ENCODE measurements at regions not wholly inside any gene's neighbourhood (a gene's known extent, or its start where the extent isn't known, plus 50 kb on each side); places are given as distances from the start of the nearest gene placed in this dataset.

- H3K9ac ChIP-seq (ENCODE audit: insufficient read depth, low read length): no peak overlapping the region
- H3K4me3 ChIP-seq (replicated peaks in 1 of 4; ENCODE audit: control extremely low read depth in 1 of 4, insufficient read depth in 1 of 4, low read depth in 3 of 4, low read length in 4 of 4): no peak overlapping the region
- H3K36me3 ChIP-seq (ENCODE audit: control insufficient read depth, insufficient read depth, low read length): no peaks in the 10 kb centered on the region
- no peaks in the 10 kb centered on the region for H4K20me1 ChIP-seq (ENCODE audit: control insufficient read depth, extremely low read depth, insufficient read depth, low read length)
- no peak for TF ChIP-seq EZH2 (IDR thresholded peaks at IDR 0.05; ENCODE audit: low read length, missing control alignments)
- TF ChIP-seq CTCF (conservative IDR thresholded peaks at IDR 0.05 in 1 of 2, IDR thresholded peaks at IDR 0.05 in 1 of 2; ENCODE audit: low read depth in 1 of 2, low read length in 2 of 2): no peak
- no peaks in the 10 kb centered on the region for H3K79me2 ChIP-seq (ENCODE audit: control insufficient read depth, insufficient read depth, low read length)
- H3K27me3 ChIP-seq (ENCODE audit: control insufficient read depth, insufficient read depth, low read length): no peaks in the 10 kb centered on the region
- DNase-seq (ENCODE audit: low read depth in 2 of 2): peak in 1 of 2 donors; percentile 16
- H3K9me3 ChIP-seq (ENCODE audit: control insufficient read depth, insufficient read depth, low read depth, low read length): no peaks in the 10 kb centered on the region
- no peak overlapping the region for H3K27ac ChIP-seq (ENCODE audit: insufficient read depth, low read length)
- no peak overlapping the region for H3K4me2 ChIP-seq (ENCODE audit: extremely low read depth, insufficient read depth, low read length)
- no peak overlapping the region for H2AFZ ChIP-seq (ENCODE audit: low read length)
- no peaks in the 10 kb centered on the region for H3K4me1 ChIP-seq (ENCODE audit: control insufficient read depth, extremely low read depth, insufficient read depth, low read length)
Observed at GRCh38 chr1:191043066-191043465, 565.4 kb upstream of the BRINP3 start.

GRCh38 chr1:191049781-191050180, 572.1 kb upstream of the BRINP3 start:
- Histone ChIP-seq H3K79me2 (ENCODE audit: control insufficient read depth, insufficient read depth, low read length) (no peaks in the 10 kb centered on the region), H3K27ac (ENCODE audit: insufficient read depth, low read length) (no peak overlapping the region), H3K4me3 (replicated peaks in 1 of 4; ENCODE audit: control extremely low read depth in 1 of 4, insufficient read depth in 1 of 4, low read depth in 3 of 4, low read length in 4 of 4) (no peak overlapping the region), H3K4me1 (ENCODE audit: control insufficient read depth, extremely low read depth, insufficient read depth, low read length) (no peaks in the 10 kb centered on the region), H2AFZ (ENCODE audit: low read length) (no peak overlapping the region), H3K36me3 (ENCODE audit: control insufficient read depth, insufficient read depth, low read length) (no peaks in the 10 kb centered on the region), H3K9ac (ENCODE audit: insufficient read depth, low read length) (no peak overlapping the region), H4K20me1 (ENCODE audit: control insufficient read depth, extremely low read depth, insufficient read depth, low read length) (no peaks in the 10 kb centered on the region), H3K27me3 (ENCODE audit: control insufficient read depth, insufficient read depth, low read length) (no peaks in the 10 kb centered on the region), H3K9me3 (ENCODE audit: control insufficient read depth, insufficient read depth, low read depth, low read length) (no peaks in the 10 kb centered on the region), H3K4me2 (ENCODE audit: extremely low read depth, insufficient read depth, low read length) (no peak overlapping the region)
- DNase-seq (ENCODE audit: low read depth in 2 of 2): peak in 1 of 2 donors; percentile 8
- TF ChIP-seq CTCF (conservative IDR thresholded peaks at IDR 0.05 in 1 of 2, IDR thresholded peaks at IDR 0.05 in 1 of 2; ENCODE audit: low read depth in 1 of 2, low read length in 2 of 2) (no peak), EZH2 (IDR thresholded peaks at IDR 0.05; ENCODE audit: low read length, missing control alignments) (no peak)

GRCh38 chr1:191052888-191053287, 575.2 kb upstream of the BRINP3 start:
- H4K20me1 ChIP-seq (ENCODE audit: control insufficient read depth, extremely low read depth, insufficient read depth, low read length): no peaks in the 10 kb centered on the region
- TF ChIP-seq CTCF (conservative IDR thresholded peaks at IDR 0.05 in 1 of 2, IDR thresholded peaks at IDR 0.05 in 1 of 2; ENCODE audit: low read depth in 1 of 2, low read length in 2 of 2) (no peak), EZH2 (IDR thresholded peaks at IDR 0.05; ENCODE audit: low read length, missing control alignments) (no peak)

More at GRCh38 chr1:191052888-191053287, 575.2 kb upstream of the BRINP3 start:
- DNase-seq (ENCODE audit: low read depth in 2 of 2): no peak
- Histone ChIP-seq H3K36me3 (ENCODE audit: control insufficient read depth, insufficient read depth, low read length) (no peaks in the 10 kb centered on the region), H3K27ac (ENCODE audit: insufficient read depth, low read length) (no peak overlapping the region), H3K4me1 (ENCODE audit: control insufficient read depth, extremely low read depth, insufficient read depth, low read length) (no peaks in the 10 kb centered on the region), H3K4me2 (ENCODE audit: extremely low read depth, insufficient read depth, low read length) (no peak overlapping the region), H2AFZ (ENCODE audit: low read length) (no peak overlapping the region), H3K4me3 (replicated peaks in 1 of 4; ENCODE audit: control extremely low read depth in 1 of 4, insufficient read depth in 1 of 4, low read depth in 3 of 4, low read length in 4 of 4) (no peak overlapping the region), H3K27me3 (ENCODE audit: control insufficient read depth, insufficient read depth, low read length) (no peaks in the 10 kb centered on the region), H3K9ac (ENCODE audit: insufficient read depth, low read length) (no peak overlapping the region), H3K9me3 (ENCODE audit: control insufficient read depth, insufficient read depth, low read depth, low read length) (no peaks in the 10 kb centered on the region), H3K79me2 (ENCODE audit: control insufficient read depth, insufficient read depth, low read length) (no peaks in the 10 kb centered on the region)

Measured in fibroblast of lung (primary cell).